GM21619 (cell line): ENCODE measurements at regions not wholly inside any gene's neighbourhood (a gene's known extent, or its start where the extent isn't known, plus 50 kb on each side); places are given as distances from the start of the nearest gene placed in this dataset.
"Not testable (repeated sequence)": the region's sequence is repeated elsewhere in the genome, so short reads cannot be mapped to it uniquely, and the experiment has no call there.

Source experiments
- ATAC-seq: cut with Tn5 transposase; IDR thresholded peaks from one replicate; pipeline ENCODE4 v1.9.1; 2021; ENCODE audit not compliant: unreplicated experiment

GRCh38 chr16:72464597-72465368 is 292.8 kb upstream of the PMFBP1 start:
- ATAC-seq: no peak

DNA sequence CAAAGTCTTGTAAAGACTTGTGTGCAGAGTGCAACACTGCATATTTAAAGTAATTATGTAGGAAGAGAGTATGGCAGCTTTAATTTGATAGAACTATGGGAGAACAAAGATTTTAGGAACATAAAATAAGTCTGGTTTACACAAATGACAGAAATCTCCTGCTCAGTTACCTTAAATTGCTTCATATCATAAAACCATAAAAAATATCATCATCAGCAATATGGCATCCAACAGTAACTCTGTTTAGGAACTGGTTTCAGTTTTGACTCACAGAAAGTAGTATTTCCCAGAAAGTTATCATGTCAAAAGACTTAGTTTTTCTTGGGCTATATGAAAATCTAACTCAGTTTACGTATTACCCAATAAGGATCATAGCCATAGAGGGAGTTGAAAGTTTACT is 292.1 kb upstream of the PMFBP1 start:
- ATAC-seq: no peak

GRCh38 chr16:72458035-72458434 is 286.1 kb upstream of the PMFBP1 start:
- no peak for ATAC-seq

DNA sequence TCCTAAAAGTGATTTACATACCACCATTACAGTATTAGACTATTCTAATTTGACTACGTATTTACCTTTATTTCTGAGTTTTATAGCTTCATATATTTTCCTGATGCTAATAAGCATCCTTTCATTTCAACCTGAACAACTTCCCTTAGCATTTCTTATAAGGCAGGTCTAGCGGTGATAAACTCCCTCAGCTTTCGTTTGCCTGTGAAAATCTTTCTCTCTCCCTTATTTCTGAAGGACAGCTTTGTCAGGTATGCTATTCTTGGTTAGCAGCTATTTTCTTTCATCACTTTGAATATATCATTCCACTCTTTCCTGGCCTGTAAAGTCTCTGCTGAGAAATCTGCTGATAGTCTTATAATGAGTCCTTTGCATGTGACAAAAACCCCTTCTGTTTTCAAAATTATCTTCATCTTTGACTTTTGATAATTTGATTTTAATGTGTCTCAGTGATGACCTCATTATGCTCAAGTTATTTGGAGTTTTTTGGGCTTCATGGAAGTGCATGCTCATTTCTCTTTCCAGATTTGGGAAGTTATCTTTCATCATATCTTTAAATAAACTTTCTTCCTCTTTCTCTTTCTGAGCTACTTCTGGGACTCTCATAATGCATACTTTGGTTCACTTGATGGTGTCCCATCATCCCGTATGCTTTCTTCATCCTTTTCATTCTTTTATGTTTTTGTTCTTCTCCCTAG is 285.4 kb upstream of the PMFBP1 start:
- no peak for ATAC-seq

DNA sequence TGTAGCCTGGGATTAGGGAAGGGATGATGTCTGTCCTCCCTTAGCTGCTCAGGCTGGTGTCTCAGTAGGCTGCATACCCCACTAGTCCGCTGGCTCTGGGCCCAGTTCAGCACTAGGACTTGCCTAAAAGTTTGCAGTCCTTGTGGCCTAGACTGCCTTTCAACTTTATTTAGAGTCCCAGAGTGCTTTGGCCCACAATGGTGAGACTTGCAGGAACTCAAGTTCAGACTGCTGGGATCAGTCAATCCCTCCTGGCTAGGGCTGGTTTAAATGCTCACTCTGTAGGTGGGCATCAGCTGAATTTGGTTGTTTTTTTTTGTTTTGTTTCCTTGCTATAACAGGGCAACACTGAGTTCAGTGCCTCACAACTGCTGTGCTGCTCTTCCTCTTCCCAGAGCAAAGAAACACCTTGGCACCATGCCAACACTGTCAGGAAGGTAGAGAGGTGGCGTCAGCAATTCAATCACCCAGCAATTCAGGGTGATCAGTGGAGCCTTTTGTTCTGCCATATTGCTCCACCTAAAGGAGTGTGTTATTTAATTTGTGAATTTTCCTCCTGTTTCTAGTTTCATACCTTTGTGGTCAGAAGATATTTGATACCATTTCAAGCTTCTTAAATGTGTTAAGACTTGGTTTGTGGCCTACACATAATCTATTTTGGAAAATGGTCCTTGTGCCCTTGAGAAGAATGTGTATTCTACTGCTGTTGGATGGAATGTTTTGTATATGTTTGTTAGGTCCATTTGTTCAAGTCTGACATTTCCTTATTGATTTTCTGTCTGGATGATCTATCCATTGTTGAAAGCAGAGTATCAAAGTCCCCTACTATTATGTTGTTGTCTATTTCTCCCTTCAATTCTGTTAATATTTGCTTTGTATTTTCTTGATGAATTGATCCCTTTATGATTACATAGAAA is 284.0 kb upstream of the PMFBP1 start:
- no peak for ATAC-seq

DNA sequence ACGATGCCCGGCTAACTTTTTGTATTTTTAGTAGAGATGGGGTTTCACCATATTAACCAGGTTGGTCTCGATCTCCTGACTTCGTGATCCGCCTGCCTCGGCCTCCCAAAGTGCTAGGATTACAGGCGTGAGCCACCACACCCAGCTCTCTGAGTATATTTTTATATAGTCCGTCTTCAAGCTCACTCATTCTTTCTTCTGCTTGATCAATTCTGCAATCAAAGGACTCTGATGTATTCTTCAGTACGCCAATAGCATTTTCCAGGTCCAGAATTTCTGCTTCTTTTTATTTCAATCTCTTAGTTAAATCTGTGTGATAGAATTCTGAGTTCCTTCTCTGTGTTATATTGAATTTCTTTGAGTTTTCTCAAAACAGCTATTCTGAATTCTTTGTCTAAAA is 281.9 kb upstream of the PMFBP1 start:
- not testable (repeated sequence) for ATAC-seq

DNA sequence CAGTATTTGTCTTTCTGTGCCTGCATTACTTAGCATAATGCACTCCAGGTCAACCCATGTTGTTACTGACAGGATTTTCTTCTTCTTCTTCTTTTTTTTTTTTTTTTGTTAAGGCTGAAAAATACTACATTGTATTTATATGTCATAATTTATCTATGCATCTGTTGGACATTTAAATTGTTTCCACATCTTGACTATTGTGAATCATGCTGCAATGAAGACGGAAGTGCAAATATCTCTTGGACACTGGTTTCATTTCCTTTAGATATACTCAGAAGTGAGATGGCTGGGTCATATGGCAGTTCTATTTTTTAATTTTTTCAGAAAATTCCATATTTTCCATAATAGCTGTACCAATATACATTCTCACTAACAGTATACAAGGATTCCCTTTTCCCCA is 272.7 kb upstream of the PMFBP1 start:
- ATAC-seq: no peak

- no peak for ATAC-seq
These were observed 271.9 kb upstream of the PMFBP1 start for GRCh38 chr16:72443809-72444208.

DNA sequence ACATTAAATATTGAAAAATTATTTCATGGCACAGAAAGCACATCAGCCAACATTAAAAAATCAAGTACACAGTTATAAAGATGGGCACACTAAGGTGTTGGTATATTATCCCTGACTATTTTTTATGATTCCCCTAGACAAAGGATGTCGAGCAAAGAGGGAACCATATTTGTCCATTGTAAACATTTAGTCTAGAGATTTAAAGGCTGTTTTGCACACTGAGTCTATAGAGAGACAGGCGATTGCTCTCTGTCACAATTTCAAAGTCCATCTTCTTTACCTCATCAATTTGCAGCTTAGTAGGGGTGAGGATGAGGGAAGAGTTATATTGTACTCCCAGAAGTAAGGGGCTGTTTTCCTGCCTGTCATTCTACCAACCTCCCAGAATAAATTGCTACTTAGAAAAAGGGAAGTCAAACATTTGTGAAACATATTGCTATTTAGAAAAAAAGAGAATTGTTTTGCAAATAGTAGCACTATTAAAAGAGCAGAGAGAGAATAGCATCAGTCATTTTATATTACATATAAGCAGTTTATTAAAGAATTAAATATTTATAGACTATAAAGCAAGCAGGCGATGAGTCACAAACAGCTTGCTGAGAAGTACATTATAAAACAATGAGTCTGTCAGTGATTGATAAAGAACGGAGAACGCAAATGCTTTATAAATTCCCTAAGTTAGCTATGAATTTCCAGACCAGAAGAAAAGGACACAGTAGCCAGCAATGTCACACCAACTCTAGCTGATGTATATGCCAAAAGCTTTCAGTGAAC is 270.6 kb upstream of the PMFBP1 start:
- no peak for ATAC-seq

DNA sequence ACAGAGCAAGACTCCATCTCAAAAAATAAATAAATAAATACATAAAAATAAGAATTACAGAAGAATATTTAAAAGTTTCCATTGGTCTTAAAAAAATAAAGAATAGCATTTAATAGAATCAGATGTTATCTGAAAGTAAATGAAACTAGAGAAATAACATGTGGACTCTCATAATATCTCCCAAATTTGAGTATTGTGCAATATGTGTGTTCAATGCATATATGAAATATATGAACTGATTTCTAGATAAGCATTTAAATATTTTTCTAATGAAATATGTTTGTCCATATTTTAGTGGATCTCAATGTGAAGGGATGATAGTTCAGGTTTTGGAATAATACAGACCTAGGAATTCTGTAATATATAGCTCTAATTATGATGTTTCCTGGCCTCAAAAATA is 265.9 kb upstream of the PMFBP1 start:
- no peak for ATAC-seq

DNA sequence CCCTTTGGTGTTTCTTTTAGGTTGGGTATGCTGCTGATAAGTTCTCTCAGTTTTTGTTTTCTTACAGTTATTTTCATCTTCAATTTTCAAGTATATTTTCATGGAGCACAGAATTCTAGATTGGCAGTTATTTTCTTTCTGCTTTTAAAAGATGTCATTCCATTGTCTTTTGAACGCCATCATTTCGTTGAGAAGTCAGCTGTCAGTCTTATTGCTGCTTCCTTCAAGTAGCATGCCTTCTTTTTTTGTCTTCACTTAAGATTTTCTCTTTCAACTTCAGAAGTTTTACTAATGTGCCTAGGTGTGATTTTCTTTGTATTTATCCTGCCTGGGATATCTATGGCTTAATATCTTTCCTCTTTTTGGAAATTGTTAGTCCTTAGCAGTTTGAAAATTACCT is 262.2 kb upstream of the PMFBP1 start:
- ATAC-seq: no peak

DNA sequence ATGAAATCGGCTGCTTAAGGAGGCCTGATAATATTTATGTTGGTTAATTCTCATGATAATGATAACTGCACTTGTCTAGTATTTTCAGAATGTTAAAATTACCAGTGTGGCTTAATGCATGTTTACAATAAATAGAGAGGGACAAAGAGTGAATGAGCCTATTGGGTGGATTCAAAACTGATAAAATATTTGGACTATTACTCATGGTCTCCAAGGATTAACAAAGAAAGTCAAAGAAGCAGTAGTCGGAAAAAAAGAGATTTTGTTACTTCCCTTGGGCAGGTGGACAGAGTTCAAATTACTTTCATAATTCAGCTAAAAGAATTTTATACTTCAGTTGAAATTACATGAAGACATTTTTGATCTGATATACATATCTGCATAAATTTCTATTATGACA is 258.2 kb upstream of the PMFBP1 start:
- ATAC-seq: no peak

DNA sequence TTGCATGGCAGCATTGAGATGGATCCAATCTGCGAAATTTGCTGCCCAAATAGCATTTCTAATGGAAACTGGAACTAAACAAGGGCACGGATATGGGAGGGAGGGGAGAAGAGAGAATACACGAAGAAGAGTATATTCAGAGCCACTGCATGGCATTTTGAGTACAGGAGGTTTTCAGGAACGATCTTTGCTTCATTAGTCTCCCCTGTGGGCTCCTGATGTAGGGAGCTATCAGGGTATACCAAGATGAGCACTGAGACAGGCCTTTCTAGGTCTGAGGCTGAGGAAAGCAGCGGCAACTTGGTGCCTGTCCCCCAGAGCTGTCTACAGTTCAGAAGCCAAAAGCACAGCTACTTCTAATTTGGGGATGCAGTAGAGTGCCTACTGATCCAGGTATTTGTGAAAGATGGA is 257.7 kb upstream of the PMFBP1 start:
- no peak for ATAC-seq

DNA sequence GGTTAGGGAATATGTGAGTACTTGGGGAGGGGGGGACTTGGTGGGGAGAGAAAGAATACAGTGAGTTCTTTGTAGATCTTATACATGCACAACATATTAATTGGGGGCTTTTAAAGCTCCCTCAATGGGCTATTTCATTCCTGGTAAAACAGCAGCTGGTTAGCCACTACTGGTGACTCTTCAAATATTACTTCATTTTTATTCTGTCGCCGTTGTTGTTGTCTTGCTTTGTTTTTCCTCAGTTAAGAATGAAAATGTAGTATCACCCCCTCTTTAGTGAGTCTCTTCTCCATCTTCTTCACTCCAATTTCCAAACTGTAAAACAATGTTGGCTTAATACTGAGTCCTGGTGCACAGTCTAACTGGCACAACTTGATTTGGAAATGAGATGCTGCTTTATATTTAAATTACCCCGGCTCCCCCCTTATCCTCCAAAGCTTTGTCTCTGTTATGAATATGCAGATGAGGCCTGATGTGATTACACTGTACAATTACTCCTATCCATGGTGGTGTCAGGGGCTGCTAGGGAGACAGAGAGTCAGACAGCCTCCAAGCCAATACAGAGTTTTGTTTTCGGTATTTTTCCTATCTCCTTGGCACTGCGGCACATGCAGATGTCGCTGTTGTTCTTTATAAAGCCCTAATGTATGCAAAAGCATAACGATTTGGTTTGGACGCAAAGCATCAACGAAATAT is 256.9 kb upstream of the PMFBP1 start:
- no peak for ATAC-seq

- no peak for ATAC-seq
These were observed 255.9 kb upstream of the PMFBP1 start for GRCh38 chr16:72427783-72428331.

DNA sequence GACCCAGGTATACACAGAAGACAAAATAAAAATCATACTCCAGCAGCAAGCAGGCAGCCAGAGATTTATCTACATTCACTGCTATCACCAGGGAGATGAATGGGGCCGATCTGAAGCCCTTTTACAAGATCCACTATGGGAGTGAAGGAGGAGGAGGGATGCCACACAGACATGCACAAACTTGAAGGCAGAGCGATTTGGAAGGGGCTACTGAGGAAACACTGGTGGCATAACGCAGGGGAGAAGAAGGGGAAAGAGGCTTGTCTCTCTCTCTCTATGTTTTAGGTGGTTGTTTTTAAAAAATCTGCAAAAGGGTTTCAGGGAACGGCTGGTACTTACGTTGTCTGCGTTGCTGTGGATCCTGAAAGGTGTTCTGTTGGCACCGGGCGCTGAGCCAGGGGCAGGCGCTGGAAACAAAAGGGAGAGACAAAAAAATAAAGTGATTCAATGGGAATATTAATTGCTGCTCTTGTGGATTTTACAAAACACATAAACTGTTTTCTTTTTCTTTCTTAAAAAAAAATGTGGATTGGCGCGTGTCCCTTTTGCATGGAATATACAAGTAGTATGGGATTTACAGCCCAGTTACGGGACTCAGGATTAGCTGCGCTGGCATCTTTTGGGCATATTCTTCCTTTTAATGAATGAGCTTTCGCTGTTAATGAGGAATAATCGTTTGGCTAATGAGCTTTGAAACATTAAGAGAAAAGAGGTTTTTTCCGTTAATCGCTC is 255.3 kb upstream of the PMFBP1 start:
- no peak for ATAC-seq

- no peak for ATAC-seq
These were observed 254.4 kb upstream of the PMFBP1 start for GRCh38 chr16:72426386-72426785.

DNA sequence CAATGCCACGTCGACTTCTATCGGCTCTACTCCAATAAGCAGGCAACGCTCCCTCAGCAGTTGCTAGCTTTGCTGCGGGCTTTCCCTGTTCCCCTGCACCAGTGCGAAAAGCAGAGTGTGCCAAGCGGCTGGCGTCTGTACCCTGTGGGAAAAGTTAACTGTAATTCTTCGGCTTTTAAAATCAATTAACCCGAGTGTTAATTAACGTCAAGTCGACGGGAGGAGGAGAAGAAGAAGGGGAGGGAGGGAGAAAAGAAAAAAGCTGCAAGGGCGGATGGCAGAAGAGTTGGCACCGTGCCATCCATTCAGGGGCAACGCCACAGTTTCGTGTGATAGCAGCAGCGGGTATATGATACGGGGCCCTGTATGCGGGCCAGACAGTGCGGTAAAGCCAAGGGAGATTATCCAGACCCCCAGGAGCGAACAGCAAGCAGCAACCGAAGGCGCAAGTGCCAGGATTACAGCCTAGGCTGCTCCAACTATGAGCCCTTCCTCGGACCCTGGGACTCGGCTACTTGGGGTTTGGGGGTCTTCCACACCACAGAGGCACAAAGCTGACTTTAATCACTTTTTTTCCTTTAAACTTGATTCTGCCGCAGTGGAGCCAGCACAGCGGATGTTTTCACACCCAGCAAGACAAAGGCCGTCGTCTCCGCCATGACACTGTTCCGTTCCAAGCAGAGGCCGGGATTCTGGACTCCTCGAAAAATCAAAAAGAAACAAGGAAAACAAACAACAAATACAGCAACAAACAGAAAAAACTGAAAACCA is 253.8 kb upstream of the PMFBP1 start:
- no peak for ATAC-seq

- no peak for ATAC-seq
These were observed 252.8 kb upstream of the PMFBP1 start for GRCh38 chr16:72424757-72425156.
